HEK293 (cell line): ENCODE measurements at regions not wholly inside any gene's neighbourhood (a gene's known extent, or its start where the extent isn't known, plus 50 kb on each side); places are given as distances from the start of the nearest gene placed in this dataset.

ENCODE experiments used
- CTCF ChIA-PET: fragments of 350-600 bp; formaldehyde crosslinking; extraction: SDS; loops from one replicate; lab custom pipeline; 2021; ENCODE audit warnings: antibody characterized with exemption; lab: Yijun Ruan, JAX
- POLR2A ChIA-PET: fragments of 300-600 bp; formaldehyde crosslinking; extraction: SDS; loops from one replicate; lab custom pipeline; 2020; ENCODE audit warnings: antibody characterized with exemption, inconsistent platforms; lab: Yijun Ruan, JAX
- H3K27ac ChIP-seq: fragments of 200-500 bp; sonication (Bioruptor generic); 2 replicates; pipeline ENCODE4 v1.5.1; 2014; ENCODE audit warnings: low read depth, low read length, control low read depth, inconsistent platforms; ENCODE audit errors: extremely low read depth
- H3K36me3 ChIP-seq, 2 experiments: fragments of 200-500 bp in 1 of 2; sonication (Bioruptor generic) in 1 of 2; 1 replicate in 1 of 2; 2 replicates in 1 of 2; pipeline ENCODE4 v1.5.1; 2014 to 2017; ENCODE audit warnings: inconsistent platforms in 2 of 2, low read length in 2 of 2; ENCODE audit not compliant: control insufficient read depth in 2 of 2, insufficient read depth in 1 of 2
- H3K4me1 ChIP-seq: fragments of 200-500 bp; sonication (Bioruptor generic); 2 replicates; pipeline ENCODE4 v1.5.1; 2014; ENCODE audit warnings: mild to moderate bottlenecking, low read length, inconsistent platforms; ENCODE audit not compliant: control insufficient read depth, insufficient read depth
- H3K4me3 ChIP-seq: 2 replicates; pipeline ENCODE4 v1.5.1; 2011; ENCODE audit warnings: low read depth, mild to moderate bottlenecking, control low read depth, low read length, moderate library complexity
- H3K9me3 ChIP-seq: fragments of 200-500 bp; sonication (Bioruptor generic); 2 replicates; pipeline ENCODE4 v1.5.1; 2014; ENCODE audit warnings: low read depth, low read length, inconsistent platforms; ENCODE audit not compliant: control insufficient read depth, insufficient read depth
- GLI2 ChIP-seq: fragments of 450-650 bp; formaldehyde crosslinking; IDR thresholded peaks from 2 replicates; pipeline ENCODE4; 2017; ENCODE audit warnings: missing biosample characterization, missing genetic modification characterization, low read depth, borderline replicate concordance
- KLF1 ChIP-seq: fragments of 450-650 bp; formaldehyde crosslinking; IDR thresholded peaks from 2 replicates; pipeline ENCODE4 v1.5.1; 2016; ENCODE audit warnings: missing biosample characterization, missing genetic modification characterization
- KLF16 ChIP-seq: fragments of 450-650 bp; formaldehyde crosslinking; IDR thresholded peaks from 2 replicates; pipeline ENCODE4 v1.5.1; 2017; ENCODE audit warnings: missing biosample characterization, missing genetic modification characterization
- SP2 ChIP-seq: fragments of 450-650 bp; formaldehyde crosslinking; IDR thresholded peaks from 2 replicates; pipeline ENCODE4 v1.5.1; 2016; ENCODE audit warnings: missing biosample characterization, missing genetic modification characterization
- SP3 ChIP-seq: fragments of 450-650 bp; formaldehyde crosslinking; IDR thresholded peaks from 2 replicates; pipeline ENCODE4 v1.5.1; 2016; ENCODE audit warnings: missing biosample characterization, missing genetic modification characterization
- ZBTB10 ChIP-seq: fragments of 450-650 bp; formaldehyde crosslinking; IDR thresholded peaks from 2 replicates; pipeline ENCODE4 v1.5.1; 2016; ENCODE audit warnings: missing biosample characterization, missing genetic modification characterization
- ZEB2 ChIP-seq: fragments of 450-650 bp; formaldehyde crosslinking; IDR thresholded peaks from 2 replicates; pipeline ENCODE4 v1.5.1; 2016; ENCODE audit warnings: missing biosample characterization, missing genetic modification characterization
- ZNF23 ChIP-seq: fragments of 450-650 bp; formaldehyde crosslinking; IDR thresholded peaks from 2 replicates; pipeline ENCODE4 v1.5.1; 2016; ENCODE audit warnings: missing biosample characterization, missing genetic modification characterization, borderline replicate concordance
- ZNF239 ChIP-seq: fragments of 450-650 bp; formaldehyde crosslinking; IDR thresholded peaks from 2 replicates; pipeline ENCODE4 v1.5.1; 2016; ENCODE audit warnings: missing biosample characterization, missing genetic modification characterization
- ZNF274 ChIP-seq, 2 experiments: fragments of 200-500 bp in 1 of 2; fragments of 450-650 bp in 1 of 2; sonication (Bioruptor generic) in 1 of 2; formaldehyde crosslinking in 1 of 2; IDR thresholded peaks; 2 replicates each; pipeline versions ENCODE4 v1.5.1 to v1.6.1; 2014 to 2016; ENCODE audit warnings: borderline replicate concordance in 1 of 2, inconsistent platforms in 1 of 2, low read length in 1 of 2, missing biosample characterization in 1 of 2, missing genetic modification characterization in 1 of 2
- ZNF292 ChIP-seq: fragments of 450-650 bp; formaldehyde crosslinking; IDR thresholded peaks from 2 replicates; pipeline ENCODE4 v1.5.1; 2016; ENCODE audit warnings: low read depth, missing biosample characterization, missing genetic modification characterization, borderline replicate concordance
- ZNF549 ChIP-seq: fragments of 450-650 bp; IDR thresholded peaks from 2 replicates; pipeline ENCODE4 v1.5.1; 2018; ENCODE audit warnings: missing biosample characterization, missing genetic modification characterization, mild to moderate bottlenecking, inconsistent platforms, moderate library complexity
- ZNF585B ChIP-seq: fragments of 450-650 bp; formaldehyde crosslinking; IDR thresholded peaks from 2 replicates; pipeline ENCODE4 v1.5.1; 2016; ENCODE audit warnings: missing biosample characterization, missing genetic modification characterization
- ZNF596 ChIP-seq: fragments of 450-650 bp; IDR thresholded peaks from 2 replicates; pipeline ENCODE4 v1.5.0; 2018; ENCODE audit warnings: missing biosample characterization, mild to moderate bottlenecking, missing genetic modification characterization, moderate library complexity
- ZNF610 ChIP-seq: fragments of 450-650 bp; formaldehyde crosslinking; IDR thresholded peaks from 2 replicates; pipeline ENCODE4 v1.5.1; 2016; ENCODE audit warnings: missing biosample characterization, missing genetic modification characterization, borderline replicate concordance
- ZNF658 ChIP-seq: fragments of 450-650 bp; formaldehyde crosslinking; IDR thresholded peaks from 2 replicates; pipeline ENCODE4; 2016; ENCODE audit warnings: missing biosample characterization, missing genetic modification characterization
- ZNF785 ChIP-seq: fragments of 450-650 bp; formaldehyde crosslinking; IDR thresholded peaks from 2 replicates; pipeline ENCODE4 v1.5.1; 2016; ENCODE audit warnings: missing biosample characterization, missing genetic modification characterization
- TF ChIP-seq, protein P1 (sequence below): fragments of 450-650 bp; formaldehyde crosslinking; IDR thresholded peaks from 2 replicates; pipeline ENCODE4; 2016; ENCODE audit warnings: missing biosample characterization, missing genetic modification characterization
- TF ChIP-seq, protein P2 (sequence below): fragments of 450-650 bp; formaldehyde crosslinking; IDR thresholded peaks from 2 replicates; pipeline ENCODE4 v1.5.1; 2016; ENCODE audit warnings: missing biosample characterization, missing genetic modification characterization

DNA sequence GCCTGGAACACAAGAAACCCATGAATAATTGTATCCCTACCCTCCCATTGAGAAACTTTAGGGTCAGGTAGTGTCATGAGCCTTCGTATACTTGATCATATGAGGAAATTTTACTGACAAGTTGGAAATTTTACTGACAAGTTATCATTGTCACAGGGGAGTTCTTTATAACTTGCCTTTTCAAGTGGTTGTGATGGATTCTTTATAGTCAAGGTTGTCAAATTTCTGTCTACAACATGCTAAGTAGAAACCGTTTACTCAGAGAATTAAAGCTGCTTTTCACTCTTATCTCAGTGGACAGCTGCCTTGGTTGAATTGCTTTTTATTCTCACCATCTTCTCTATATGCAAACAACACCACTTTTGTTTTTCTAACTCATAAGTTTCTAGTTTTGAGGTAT is 1286.4 kb downstream of the EPHA7 start (continued):
- TF ChIP-seq ZBTB10 (tag by site-specific recombination): no peak

DNA sequence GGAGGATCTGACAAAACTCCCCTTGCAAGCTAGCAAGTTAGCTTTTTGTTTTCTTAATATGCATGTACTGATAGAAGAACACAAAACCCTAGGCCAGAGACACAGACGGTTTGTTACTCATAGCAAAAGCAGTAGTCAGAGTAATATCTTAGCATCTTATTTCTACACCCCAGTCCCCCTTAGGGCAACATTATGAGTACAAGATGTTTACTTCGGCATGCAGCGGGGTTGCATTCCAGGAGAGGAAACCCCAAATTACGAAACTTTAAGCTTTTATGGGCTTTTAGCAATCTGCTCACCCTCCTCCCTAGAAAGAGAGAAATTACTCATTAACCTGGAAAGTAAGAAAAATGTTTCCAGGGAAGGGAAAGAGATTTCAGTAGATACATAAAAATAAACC is 1286.9 kb downstream of the EPHA7 start:
- Histone ChIP-seq H3K36me3 (no peaks in the 10 kb centered on the region), H3K9me3 (no peaks in the 10 kb centered on the region), H3K4me3 (no peak overlapping the region), H3K27ac (no peak overlapping the region), H3K4me1 (no peaks in the 10 kb centered on the region)
- TF ChIP-seq ZNF239 (tag by site-specific recombination) (no peak), SP2 (tag by site-specific recombination) (no peak), ZNF596 (tag by site-specific recombination) (no peak), ZEB2 (tag by site-specific recombination) (no peak), ZNF23 (tag by site-specific recombination) (no peak), ZNF292 (tag by site-specific recombination) (no peak), GLI2 (tag by site-specific recombination) (no peak)
- TF ChIP-seq, protein P1, sequence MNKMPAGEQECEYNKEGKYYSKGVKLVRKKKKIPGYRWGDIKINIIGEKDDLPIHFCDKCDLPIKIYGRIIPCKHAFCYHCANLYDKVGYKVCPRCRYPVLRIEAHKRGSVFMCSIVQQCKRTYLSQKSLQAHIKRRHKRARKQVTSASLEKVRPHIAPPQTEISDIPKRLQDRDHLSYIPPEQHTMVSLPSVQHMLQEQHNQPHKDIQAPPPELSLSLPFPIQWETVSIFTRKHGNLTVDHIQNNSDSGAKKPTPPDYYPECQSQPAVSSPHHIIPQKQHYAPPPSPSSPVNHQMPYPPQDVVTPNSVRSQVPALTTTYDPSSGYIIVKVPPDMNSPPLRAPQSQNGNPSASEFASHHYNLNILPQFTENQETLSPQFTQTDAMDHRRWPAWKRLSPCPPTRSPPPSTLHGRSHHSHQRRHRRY (tag by site-specific recombination): no peak
- POLR2A ChIA-PET: no interaction called here
- CTCF ChIA-PET: interaction anchor here (0.6 to 0.7 kb wide), 2 partner anchors 219 to 1199 kb away, joined by 3 read pairs; no protein-coding TSS in a partner anchor

GRCh38 chr6:92130944-92131343 is 1288.4 kb downstream of the EPHA7 start:
- POLR2A ChIA-PET: no interaction called here
- CTCF ChIA-PET: interaction anchor here (0.8 kb wide), 1 partner anchor 31 kb away, joined by 3 read pairs; no protein-coding TSS in a partner anchor
- TF ChIP-seq KLF16 (no peak), ZNF658 (tag by site-specific recombination) (no peak), SP3 (tag by site-specific recombination) (no peak), ZNF610 (tag by site-specific recombination) (no peak)
- TF ChIP-seq, all 188 proteins: peak for 0
- no peak overlapping the region for H3K27ac ChIP-seq
- H3K9me3 ChIP-seq: no peaks in the 10 kb centered on the region
- H3K4me3 ChIP-seq: no peak overlapping the region
- H3K4me1 ChIP-seq: no peaks in the 10 kb centered on the region
- H3K36me3 ChIP-seq: no peaks in the 10 kb centered on the region

DNA sequence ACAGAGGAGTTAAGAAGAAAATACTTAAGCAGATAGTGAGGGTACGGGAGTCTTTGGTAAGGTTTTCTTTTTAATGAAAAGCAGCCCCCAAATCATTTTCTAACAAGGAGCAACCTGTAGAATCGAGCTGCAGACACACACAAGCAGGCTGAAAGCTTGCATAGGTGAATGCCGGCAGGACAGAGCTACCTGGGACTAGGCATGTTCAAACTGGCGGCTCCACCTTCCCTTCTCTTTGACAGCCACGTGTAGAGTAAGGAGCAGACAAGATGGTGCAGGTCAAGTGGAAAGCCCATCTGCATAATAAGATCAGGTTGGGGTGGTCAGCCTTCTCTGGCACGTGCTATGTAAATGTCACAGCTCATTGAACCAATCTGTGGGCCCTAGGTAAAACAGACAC is 1292.4 kb downstream of the EPHA7 start:
- ChIA-PET POLR2A (no interaction called here), CTCF (no interaction called here)
- H3K9me3 ChIP-seq: no peaks in the 10 kb centered on the region
- no peak overlapping the region for H3K4me3 ChIP-seq
- TF ChIP-seq ZNF274 (IDR thresholded peaks at IDR 0.05; ENCODE audit: low read length): no peak
- TF ChIP-seq ZNF274 (tag by site-specific recombination; IDR thresholded peaks at IDR 0.05; ENCODE audit: borderline replicate concordance): no peak
- no peak for TF ChIP-seq KLF1 (tag by site-specific recombination)
- TF ChIP-seq, protein P2, sequence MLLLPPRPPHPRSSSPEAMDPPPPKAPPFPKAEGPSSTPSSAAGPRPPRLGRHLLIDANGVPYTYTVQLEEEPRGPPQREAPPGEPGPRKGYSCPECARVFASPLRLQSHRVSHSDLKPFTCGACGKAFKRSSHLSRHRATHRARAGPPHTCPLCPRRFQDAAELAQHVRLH (tag by site-specific recombination): no peak
- no peak for TF ChIP-seq ZNF785 (tag by site-specific recombination)
- TF ChIP-seq ZNF585B (tag by site-specific recombination): no peak
- TF ChIP-seq ZNF549 (tag by site-specific recombination): no peak
- H3K36me3 ChIP-seq: no peaks in the 10 kb centered on the region
- no peak overlapping the region for H3K27ac ChIP-seq
- no peaks in the 10 kb centered on the region for H3K4me1 ChIP-seq
